SK-N-SH treated with all-trans-retinoic acid at 6 μM for 48 hours (cell line): ENCODE measurements at regions not wholly inside any gene's neighbourhood (a gene's known extent, or its start where the extent isn't known, plus 50 kb on each side); places are given as distances from the start of the nearest gene placed in this dataset.

Experiments
- ATAC-seq: fragments of 200-7000 bp; cut with Tn5 transposase; 3 replicates; pipeline ENCODE4 v1.9.1; 2020; ENCODE audit warnings: mild to moderate bottlenecking, moderate library complexity
- ARNTL ChIP-seq: fragments of 450-650 bp; formaldehyde crosslinking; IDR thresholded peaks from 2 replicates; pipeline ENCODE4 v1.5.0; 2020; ENCODE audit warnings: low read depth, mild to moderate bottlenecking, moderate library complexity, borderline replicate concordance
- BACH2 ChIP-seq: fragments of 250-450 bp; sonication (Bioruptor Pico); IDR thresholded peaks from 2 replicates; pipeline ENCODE4 v1.9.0; 2021; ENCODE audit warnings: mild to moderate bottlenecking, borderline replicate concordance
- CREB5 ChIP-seq: fragments of 250-450 bp; sonication (Bioruptor Pico); IDR thresholded peaks from 2 replicates; pipeline ENCODE4 v1.5.1; 2020; ENCODE audit warnings: low read depth, mild to moderate bottlenecking, moderate library complexity
- CSDC2 ChIP-seq: fragments of 250-450 bp; sonication (Bioruptor Pico); IDR thresholded peaks from 2 replicates; pipeline ENCODE4 v1.5.0; 2020; ENCODE audit warnings: mild to moderate bottlenecking, moderate library complexity
- ESRRG ChIP-seq: fragments of 250-450 bp; sonication (Bioruptor Pico); IDR thresholded peaks from 2 replicates; pipeline ENCODE4 v1.6.1; 2021; ENCODE audit warnings: mild to moderate bottlenecking
- GLIS3 ChIP-seq: fragments of 250-450 bp; sonication (Bioruptor Pico); IDR thresholded peaks from 2 replicates; pipeline ENCODE4 v1.5.0; 2020; ENCODE audit warnings: mild to moderate bottlenecking, moderate library complexity
- ISL1 ChIP-seq: fragments of 250-450 bp; sonication (Bioruptor Pico); IDR thresholded peaks from 2 replicates; pipeline ENCODE4 v2.1.2; 2022; ENCODE audit warnings: mild to moderate bottlenecking, moderate library complexity
- OSR1 ChIP-seq: fragments of 250-450 bp; sonication (Bioruptor Pico); IDR thresholded peaks from 2 replicates; pipeline ENCODE4 v1.8.0; 2022; ENCODE audit warnings: moderate library complexity, mild to moderate bottlenecking, inconsistent platforms
- PATZ1 ChIP-seq: fragments of 250-450 bp; sonication (Bioruptor Pico); IDR thresholded peaks from 2 replicates; pipeline ENCODE4 v1.8.0; 2020; ENCODE audit warnings: mild to moderate bottlenecking, moderate library complexity, borderline replicate concordance
- POU6F1 ChIP-seq: fragments of 250-450 bp; sonication (Bioruptor Pico); IDR thresholded peaks from 2 replicates; pipeline ENCODE4 v1.8.0; 2021; ENCODE audit warnings: low read depth, mild to moderate bottlenecking, moderate library complexity, borderline replicate concordance
- PPARA ChIP-seq: fragments of 250-450 bp; sonication (Bioruptor Pico); IDR thresholded peaks from 2 replicates; pipeline ENCODE4 v1.5.0; 2020; ENCODE audit warnings: mild to moderate bottlenecking, borderline replicate concordance
- SNAI2 ChIP-seq: fragments of 250-450 bp; sonication (Bioruptor Pico); IDR thresholded peaks from 2 replicates; pipeline ENCODE4 v1.5.0; 2020; ENCODE audit warnings: mild to moderate bottlenecking, moderate library complexity
- TCF4 ChIP-seq: fragments of 250-450 bp; sonication (Bioruptor Pico); IDR thresholded peaks from 2 replicates; pipeline ENCODE4 v1.8.0; 2021; ENCODE audit warnings: mild to moderate bottlenecking, moderate library complexity, borderline replicate concordance
- TSHZ2 ChIP-seq: fragments of 250-450 bp; sonication (Bioruptor Pico); IDR thresholded peaks from 2 replicates; pipeline ENCODE4 v1.5.0; 2020; ENCODE audit warnings: mild to moderate bottlenecking, moderate library complexity
- ZC3H10 ChIP-seq: fragments of 250-450 bp; sonication (Bioruptor Pico); IDR thresholded peaks from 2 replicates; pipeline ENCODE4 v1.5.1; 2021; ENCODE audit warnings: mild to moderate bottlenecking, moderate library complexity
- ZFP3 ChIP-seq: fragments of 250-450 bp; sonication (Bioruptor Pico); IDR thresholded peaks from 2 replicates; pipeline ENCODE4 v1.5.0; 2020; ENCODE audit warnings: mild to moderate bottlenecking, moderate library complexity
- ZFP30 ChIP-seq: fragments of 450-650 bp; formaldehyde crosslinking; IDR thresholded peaks from 2 replicates; pipeline ENCODE4 v1.5.0; 2022; ENCODE audit warnings: mild to moderate bottlenecking, moderate library complexity
- ZNF565 ChIP-seq: fragments of 450-650 bp; formaldehyde crosslinking; conservative IDR thresholded peaks from 2 replicates; pipeline ENCODE4 v1.5.0; 2020; ENCODE audit warnings: low read depth, mild to moderate bottlenecking, moderate library complexity
- ZNF70 ChIP-seq: fragments of 450-650 bp; formaldehyde crosslinking; IDR thresholded peaks from 2 replicates; pipeline ENCODE4 v1.5.0; 2020; ENCODE audit warnings: mild to moderate bottlenecking, moderate library complexity
- ZNF8 ChIP-seq: fragments of 450-650 bp; formaldehyde crosslinking; IDR thresholded peaks from 2 replicates; pipeline ENCODE4 v1.5.0; 2020; ENCODE audit warnings: mild to moderate bottlenecking, moderate library complexity

- TF ChIP-seq TSHZ2 (CRISPR knock-in tag) = no peak
Observed at GRCh38 chr1:208799186-208799585, 555.0 kb upstream of the PLXNA2 start (continued).

- ATAC-seq = no peak
- no peak for TF ChIP-seq PATZ1
- TF ChIP-seq ISL1 (CRISPR knock-in tag) = no peak
- no peak for TF ChIP-seq POU6F1 (CRISPR knock-in tag)
- no peak for TF ChIP-seq CREB5 (CRISPR knock-in tag)
- no peak for TF ChIP-seq ZNF8 (CRISPR knock-in tag)
- TF ChIP-seq CSDC2 = no peak
- no peak for TF ChIP-seq ZFP30 (CRISPR knock-in tag)
- no peak for TF ChIP-seq ARNTL
- no peak for TF ChIP-seq ZFP3 (CRISPR knock-in tag)
- no peak for TF ChIP-seq PPARA (CRISPR knock-in tag)
- TF ChIP-seq ZNF70 = no peak
- TF ChIP-seq GLIS3 (CRISPR knock-in tag) = no peak
- no peak for TF ChIP-seq BACH2 (CRISPR knock-in tag)
- TF ChIP-seq ESRRG = no peak
- no peak for TF ChIP-seq ZNF565 (CRISPR knock-in tag)
Observed at GRCh38 chr1:208803011-208803811, 559.0 kb upstream of the PLXNA2 start.

GRCh38 chr1:208807446-208808127, 563.4 kb upstream of the PLXNA2 start:
- peak; percentile 47; the same call in 2 of the 3 replicates for ATAC-seq
- TF ChIP-seq ZFP3 (CRISPR knock-in tag) (no peak), CSDC2 (no peak), POU6F1 (CRISPR knock-in tag) (no peak)

GRCh38 chr1:208808301-208808700, 564.1 kb upstream of the PLXNA2 start:
- TF ChIP-seq ZFP3 (CRISPR knock-in tag) (no peak), ZC3H10 (CRISPR knock-in tag) (no peak), ZNF8 (CRISPR knock-in tag) (no peak), ZNF565 (CRISPR knock-in tag) (no peak), POU6F1 (CRISPR knock-in tag) (no peak), TCF4 (CRISPR knock-in tag) (no peak), OSR1 (no peak), ARNTL (no peak), ESRRG (no peak), CREB5 (CRISPR knock-in tag) (no peak), CSDC2 (no peak), SNAI2 (CRISPR knock-in tag) (no peak), PPARA (CRISPR knock-in tag) (no peak), GLIS3 (CRISPR knock-in tag) (no peak)
- ATAC-seq = no peak
